C1 segment of cervical spinal cord (tissue), 14 donors: ENCODE measurements at regions not wholly inside any gene's neighbourhood (a gene's known extent, or its start where the extent isn't known, plus 50 kb on each side); places are given as distances from the start of the nearest gene placed in this dataset.
A peak's percentile ranks its signal among the peaks of the same experiment; 100 is the strongest.

Source experiments
- DNase-seq, 14 donors: peaks; one replicate each; lab custom pipeline; 2025; lab: John Stamatoyannopoulos, UW

- DNase-seq = peak in 1 of 14 donors; percentile 11
Measured at GRCh38 chr15:94893091-94893490, 661.7 kb downstream of the MCTP2 start.

GRCh38 chr15:94894056-94894455, 662.7 kb downstream of the MCTP2 start:
- no peak for DNase-seq

- DNase-seq = no peak
Measured at GRCh38 chr15:94909510-94909909, 678.1 kb downstream of the MCTP2 start.

DNA sequence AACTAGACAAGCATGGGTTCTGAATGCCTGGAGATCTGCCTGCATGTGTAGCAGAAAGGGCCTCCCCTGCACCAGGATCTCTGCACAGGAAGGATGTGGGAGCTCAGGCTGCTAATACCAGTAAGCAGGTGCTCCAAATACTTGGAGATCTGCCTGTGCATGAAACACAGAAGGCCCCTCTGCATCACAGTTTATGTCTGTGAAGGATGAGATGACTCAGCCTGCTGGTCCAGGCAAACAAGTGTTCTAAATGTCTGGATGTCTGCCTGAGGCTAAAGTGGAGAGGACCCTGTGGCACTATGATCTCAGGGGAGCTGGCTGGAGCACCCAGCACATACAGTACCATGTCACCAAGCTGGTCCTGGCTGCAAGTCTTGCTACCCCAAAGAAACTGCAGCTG, 678.8 kb downstream of the MCTP2 start:
- no peak for DNase-seq

- DNase-seq = no peak
Measured at GRCh38 chr15:94912760-94913159, 681.4 kb downstream of the MCTP2 start.

DNA sequence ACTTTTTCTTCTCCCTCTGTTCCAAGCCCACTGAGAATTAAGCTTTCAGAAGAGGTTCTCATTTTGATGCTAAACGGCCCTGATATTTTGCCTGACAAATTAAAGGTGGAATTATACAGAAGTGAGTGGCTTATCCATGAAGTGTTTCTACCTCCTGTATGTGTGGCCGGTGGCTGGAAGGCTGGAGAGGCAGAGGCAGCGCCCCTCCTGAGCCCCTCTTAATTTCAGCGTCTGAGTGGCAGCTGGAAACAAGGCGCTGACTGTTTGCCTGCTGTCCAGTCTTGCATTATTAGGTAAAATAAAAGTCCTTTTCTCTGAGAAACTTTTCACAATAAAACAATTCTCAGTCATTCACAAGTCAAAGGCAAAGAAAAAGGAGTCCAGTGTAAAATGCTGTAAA, 685.7 kb downstream of the MCTP2 start:
- DNase-seq = no peak

GRCh38 chr15:94921936-94922335, 690.6 kb downstream of the MCTP2 start:
- DNase-seq = no peak

DNA sequence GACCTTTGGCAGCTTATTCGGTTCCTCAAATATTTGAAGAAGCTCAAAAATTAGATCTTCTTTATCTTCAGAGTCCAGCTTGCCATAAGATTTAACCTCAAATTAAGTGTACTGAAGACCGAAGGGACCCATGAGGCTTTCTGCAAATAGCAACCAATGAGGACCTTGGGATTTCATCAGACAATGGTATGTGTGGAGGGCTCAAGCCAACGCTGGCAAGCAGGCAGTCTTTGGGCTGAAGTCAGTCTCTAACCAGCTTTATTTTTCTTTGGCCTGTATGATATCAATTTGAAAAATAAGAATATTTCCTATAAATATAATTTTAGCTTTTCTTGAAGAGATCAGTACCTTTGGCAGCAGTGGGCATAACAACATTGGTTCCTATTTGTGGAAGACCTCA, 692.7 kb downstream of the MCTP2 start:
- DNase-seq = no peak

GRCh38 chr15:94924971-94925598, 693.7 kb downstream of the MCTP2 start:
- DNase-seq = no peak

- no peak for DNase-seq
Measured at GRCh38 chr15:94925680-94926079, 694.3 kb downstream of the MCTP2 start.

GRCh38 chr15:94927003-94927402, 695.6 kb downstream of the MCTP2 start:
- DNase-seq = no peak

DNA sequence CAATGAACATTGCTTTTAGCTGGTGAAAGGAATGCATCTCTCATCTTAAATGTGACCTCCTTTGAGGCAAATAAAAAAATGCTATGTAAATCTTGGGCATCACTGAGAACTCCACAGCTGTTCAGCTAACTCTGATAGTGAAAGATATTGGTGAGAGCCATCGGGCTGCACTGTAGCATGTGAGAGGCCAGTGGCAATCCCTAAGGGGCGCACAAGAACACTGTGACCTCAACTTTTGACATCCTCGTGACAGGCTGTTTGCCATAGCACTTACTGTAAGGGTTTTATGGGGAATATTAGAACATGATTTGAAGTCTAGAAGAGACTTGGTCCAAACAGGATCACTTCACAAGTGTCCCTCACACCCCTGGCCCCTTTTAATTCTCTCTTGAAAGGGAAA, 697.9 kb downstream of the MCTP2 start:
- DNase-seq = no peak

DNA sequence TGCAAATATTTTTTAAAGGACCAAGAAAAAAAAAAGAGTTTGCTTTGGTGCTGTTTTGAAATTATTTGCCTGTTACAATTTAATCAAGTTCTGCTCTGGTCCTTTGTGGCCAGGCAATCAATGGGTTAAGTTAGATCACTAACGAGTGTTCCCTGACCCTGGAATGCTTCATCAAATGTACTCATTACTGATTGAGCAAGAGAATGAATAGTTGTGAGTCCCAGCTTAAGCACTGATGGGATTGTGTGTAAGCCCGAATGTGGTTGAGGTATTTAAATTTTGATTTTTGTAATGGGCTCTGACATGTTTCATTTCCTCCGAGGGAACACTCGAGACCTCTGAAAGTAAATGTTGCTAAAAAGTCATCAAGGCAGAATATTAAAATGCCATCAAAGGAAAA, 699.1 kb downstream of the MCTP2 start:
- no peak for DNase-seq

DNA sequence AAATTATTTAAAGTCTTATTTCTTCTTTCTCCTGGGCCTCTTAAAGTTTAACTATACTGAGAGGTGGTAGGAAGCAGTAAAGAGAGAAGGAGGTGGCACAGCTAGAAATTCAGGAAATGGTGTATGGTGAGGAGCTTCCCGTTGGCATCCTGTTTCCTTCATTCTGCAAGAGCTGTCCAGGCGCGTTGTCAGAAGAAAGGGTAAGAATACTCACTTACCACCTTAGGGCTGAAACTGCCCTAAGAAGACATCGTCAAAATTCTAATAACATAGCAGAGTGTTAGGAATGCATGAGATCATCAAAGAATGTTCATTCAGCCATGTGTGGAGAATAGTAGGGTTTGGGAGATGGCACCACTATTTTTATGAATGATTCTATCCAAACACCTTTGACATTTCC, 699.6 kb downstream of the MCTP2 start:
- no peak for DNase-seq

- no peak for DNase-seq
Measured at GRCh38 chr15:94934440-94934839, 703.1 kb downstream of the MCTP2 start.

DNA sequence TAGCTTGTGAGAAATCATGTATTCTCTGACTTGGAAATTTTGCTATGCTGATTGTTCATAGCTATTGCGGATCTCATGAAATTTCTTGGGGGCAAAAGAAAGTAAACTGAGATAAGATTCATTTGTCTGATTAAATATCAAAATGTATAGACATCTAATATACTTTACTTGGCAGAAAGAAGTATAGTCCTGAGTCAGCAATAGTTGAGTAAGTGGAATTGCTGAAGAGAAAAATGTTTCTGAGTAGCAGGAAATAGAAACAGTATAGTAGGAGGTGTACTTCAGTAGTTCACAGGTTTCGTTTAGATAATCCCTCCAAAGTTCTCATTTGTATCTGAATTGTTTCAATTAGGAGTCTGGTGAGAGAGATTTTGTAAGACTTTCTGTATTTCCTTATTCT, 705.9 kb downstream of the MCTP2 start:
- DNase-seq = no peak

- no peak for DNase-seq
Measured at GRCh38 chr15:94943888-94944287, 712.5 kb downstream of the MCTP2 start.

DNA sequence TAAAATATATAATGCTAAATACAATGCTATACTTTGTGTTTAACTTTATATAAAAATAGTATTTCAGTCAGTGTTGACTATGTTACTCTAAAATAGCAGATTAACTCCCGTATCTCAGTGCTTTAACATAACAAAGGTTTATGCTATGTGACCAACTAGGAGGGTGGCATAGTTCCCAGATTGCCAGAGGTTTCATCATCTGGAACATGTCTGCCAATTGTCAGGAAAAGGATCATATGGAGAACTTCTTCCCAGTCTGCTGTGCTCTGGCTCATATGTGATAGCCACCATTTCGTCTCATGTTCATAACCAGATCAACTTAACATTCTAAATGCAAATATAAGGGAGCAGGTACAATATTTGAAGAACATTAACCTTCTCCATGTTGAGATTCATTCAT, 720.2 kb downstream of the MCTP2 start:
- DNase-seq = no peak

DNA sequence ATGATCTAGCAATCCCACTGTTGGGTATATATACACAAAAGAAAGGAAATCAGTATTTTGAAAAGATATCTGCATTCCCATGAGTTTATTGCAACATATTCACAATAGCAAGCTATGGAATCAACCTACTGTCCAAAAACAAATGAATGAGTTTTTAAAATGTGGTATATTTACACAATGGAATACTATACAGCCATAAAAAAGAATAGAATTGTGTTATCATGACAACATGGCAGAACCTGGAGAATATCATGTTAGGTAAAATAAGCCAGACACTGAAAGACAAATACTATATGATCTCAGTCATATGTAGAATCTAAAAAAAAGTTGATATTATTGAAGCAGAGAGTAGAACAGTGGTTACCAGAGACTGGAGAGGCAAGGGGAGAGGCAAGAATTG, 732.6 kb downstream of the MCTP2 start:
- DNase-seq = no peak

DNA sequence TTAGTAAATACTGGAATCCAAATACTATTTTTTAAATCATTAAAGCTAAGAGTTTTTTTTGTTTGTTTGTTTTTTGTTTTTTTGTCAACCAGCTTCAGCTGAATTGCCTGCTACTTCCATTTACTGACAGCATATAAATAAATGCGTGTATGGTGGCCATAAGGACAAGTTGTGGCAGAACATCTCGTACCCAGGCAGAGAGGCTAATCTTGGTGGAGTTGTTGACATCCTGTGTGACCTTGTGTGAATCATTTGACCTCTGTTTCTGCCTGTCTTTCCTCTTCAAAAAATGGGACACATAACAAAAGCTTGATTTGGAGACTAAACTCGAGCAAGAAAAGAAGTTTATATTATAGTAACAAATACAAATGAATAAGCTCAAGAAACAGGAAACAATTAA, 734.2 kb downstream of the MCTP2 start:
- DNase-seq = no peak

DNA sequence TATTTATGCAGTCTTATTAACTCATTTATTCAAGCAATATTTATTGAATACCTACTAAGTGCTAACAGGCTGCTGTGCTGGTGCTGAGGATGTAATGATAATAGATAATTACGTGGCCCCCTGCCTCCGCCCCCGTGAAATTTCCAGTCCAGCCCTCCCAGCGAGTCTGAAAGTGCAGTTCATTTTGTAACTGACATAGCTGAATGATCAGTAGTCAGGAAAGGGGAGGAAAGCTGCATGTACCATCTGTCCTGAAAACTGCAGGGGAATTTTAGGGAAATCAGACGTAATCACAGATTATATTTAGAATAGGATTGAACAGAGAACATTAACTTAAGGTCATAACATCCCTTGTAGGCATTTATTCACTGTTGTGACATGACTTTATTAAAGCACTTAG, 736.8 kb downstream of the MCTP2 start:
- no peak for DNase-seq

GRCh38 chr15:94970096-94970495, 738.7 kb downstream of the MCTP2 start:
- DNase-seq = no peak

- DNase-seq = no peak
Measured at GRCh38 chr15:94970802-94971201, 739.4 kb downstream of the MCTP2 start.

DNA sequence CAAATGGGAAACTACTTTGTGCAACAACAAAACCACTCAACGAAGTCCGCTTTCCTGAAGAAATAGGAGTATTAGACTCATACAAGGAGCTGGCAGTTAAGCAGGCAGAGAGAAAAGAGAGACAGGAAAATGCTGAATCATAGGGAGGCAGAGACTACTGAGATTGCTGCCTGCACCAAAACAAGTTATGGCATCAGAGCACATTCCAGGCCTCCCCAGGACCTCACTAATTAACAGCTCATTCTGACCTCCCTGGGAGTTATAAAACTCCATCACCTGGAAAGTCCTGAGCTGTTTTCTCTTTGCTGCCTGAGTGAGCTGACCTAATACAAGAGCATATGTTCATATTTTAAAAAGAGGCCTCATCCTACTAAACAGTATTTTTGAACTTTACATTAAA, 741.0 kb downstream of the MCTP2 start:
- no peak for DNase-seq
